ENCODE measurements at regions not wholly inside any gene's neighbourhood (a gene's known extent, or its start where the extent isn't known, plus 50 kb on each side); places are given as distances from the start of the nearest gene placed in this dataset.

DNA sequence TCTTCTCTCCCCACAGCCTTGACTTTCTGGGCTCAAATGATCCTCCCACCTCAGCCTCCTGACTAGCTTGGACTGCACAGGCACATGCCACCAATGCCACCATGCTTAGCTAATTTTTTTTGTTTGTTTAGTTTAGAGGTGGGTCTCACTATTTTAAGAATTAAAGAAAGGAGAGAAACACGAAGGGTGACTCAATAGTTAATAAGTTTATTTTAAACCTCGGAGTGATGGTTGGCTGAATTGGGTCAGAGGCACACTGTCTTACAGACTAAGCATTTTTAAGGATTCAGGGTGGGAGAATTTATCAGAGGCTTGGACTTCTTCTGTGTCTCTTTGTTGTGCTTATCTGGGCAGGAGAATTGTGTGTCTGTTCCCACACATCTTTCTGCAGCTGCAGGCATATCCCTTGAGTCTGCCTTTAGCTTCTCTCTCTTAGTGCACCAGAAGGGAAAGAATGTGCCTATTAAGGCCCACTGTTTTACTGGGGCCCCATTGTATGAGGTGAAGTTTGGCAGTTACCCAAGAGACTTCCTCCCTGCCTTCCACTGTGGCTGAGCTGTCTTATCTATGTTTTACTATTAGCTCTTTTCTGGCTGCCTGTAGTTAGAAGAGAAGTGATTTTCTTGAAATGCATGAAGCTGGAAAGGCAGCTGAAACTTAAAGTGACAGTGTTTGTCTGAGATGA lies 2172.0 kb downstream of the TP53TG3F start:
- H3K4me3 ChIP-seq (ENCODE audit: low read depth, low read length) = no peak overlapping the region
- DNase-seq (ENCODE audit: low read depth) = peak; percentile 89
- TF ChIP-seq, protein P1, sequence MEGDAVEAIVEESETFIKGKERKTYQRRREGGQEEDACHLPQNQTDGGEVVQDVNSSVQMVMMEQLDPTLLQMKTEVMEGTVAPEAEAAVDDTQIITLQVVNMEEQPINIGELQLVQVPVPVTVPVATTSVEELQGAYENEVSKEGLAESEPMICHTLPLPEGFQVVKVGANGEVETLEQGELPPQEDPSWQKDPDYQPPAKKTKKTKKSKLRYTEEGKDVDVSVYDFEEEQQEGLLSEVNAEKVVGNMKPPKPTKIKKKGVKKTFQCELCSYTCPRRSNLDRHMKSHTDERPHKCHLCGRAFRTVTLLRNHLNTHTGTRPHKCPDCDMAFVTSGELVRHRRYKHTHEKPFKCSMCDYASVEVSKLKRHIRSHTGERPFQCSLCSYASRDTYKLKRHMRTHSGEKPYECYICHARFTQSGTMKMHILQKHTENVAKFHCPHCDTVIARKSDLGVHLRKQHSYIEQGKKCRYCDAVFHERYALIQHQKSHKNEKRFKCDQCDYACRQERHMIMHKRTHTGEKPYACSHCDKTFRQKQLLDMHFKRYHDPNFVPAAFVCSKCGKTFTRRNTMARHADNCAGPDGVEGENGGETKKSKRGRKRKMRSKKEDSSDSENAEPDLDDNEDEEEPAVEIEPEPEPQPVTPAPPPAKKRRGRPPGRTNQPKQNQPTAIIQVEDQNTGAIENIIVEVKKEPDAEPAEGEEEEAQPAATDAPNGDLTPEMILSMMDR (conservative IDR thresholded peaks at IDR 0.05; ENCODE audit: low read depth, low read length) = no peak

GRCh38 chr16:35636480-35637230 lies 2177.2 kb downstream of the TP53TG3F start:
- TF ChIP-seq, protein P1 (conservative IDR thresholded peaks at IDR 0.05; ENCODE audit: low read depth, low read length) = no peak
- H3K4me3 ChIP-seq (ENCODE audit: low read depth, low read length) = no peak overlapping the region
- DNase-seq (ENCODE audit: low read depth) = no peak

GRCh38 chr16:35637683-35638082 lies 2178.3 kb downstream of the TP53TG3F start:
- no peak for DNase-seq (ENCODE audit: low read depth)
- H3K4me3 ChIP-seq (ENCODE audit: low read depth, low read length) = no peak overlapping the region
- TF ChIP-seq, protein P1 (conservative IDR thresholded peaks at IDR 0.05; ENCODE audit: low read depth, low read length) = no peak

DNA sequence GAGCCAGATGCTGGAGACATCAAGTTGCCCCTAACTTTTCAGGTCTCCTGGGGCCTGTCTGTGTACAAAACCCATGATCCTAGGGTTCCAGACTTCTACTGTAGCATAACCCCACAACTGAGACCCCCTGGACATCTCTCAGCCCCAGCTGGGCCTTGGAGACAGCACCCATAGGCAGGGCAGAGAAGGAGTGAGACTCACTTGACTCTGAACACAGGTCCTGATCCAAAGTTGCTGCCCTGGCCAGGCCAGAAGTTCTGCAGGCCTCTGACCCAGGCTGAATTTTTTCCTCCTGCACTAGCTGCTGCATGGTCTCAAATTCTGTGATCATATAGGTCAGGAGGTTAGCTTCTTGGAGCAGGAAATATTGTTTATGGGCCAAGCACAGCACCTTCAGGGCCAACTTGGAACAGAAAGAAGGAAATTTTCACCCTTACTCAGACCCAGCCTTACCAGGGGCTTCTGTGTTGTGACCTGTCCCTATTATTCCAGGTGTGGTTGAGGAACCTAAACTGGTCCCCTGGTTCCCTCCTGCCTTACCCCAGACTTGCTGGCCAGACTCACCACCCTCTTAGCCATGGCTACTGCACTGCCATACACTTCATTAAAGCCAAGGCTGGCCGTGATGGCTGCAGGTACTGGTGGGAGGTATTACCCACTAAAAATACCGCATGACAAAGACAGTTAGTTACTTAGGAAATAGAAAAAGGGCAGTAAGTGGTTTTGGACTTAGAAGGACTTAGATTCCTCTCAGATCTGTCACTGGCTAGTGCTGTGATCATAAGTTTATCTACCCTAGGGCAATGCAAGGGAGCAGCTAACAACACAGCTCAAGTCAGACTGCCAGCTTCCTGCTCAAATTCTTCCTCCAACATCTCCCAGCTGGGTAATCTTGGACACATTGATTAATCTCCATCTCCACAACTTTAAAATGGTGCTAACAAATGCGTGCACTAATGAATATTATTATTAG lies 2180.1 kb downstream of the TP53TG3F start:
- no peak overlapping the region for H3K4me3 ChIP-seq (ENCODE audit: low read depth, low read length)
- no peak for DNase-seq (ENCODE audit: low read depth)
- TF ChIP-seq, protein P1 (conservative IDR thresholded peaks at IDR 0.05; ENCODE audit: low read depth, low read length) = no peak

DNA sequence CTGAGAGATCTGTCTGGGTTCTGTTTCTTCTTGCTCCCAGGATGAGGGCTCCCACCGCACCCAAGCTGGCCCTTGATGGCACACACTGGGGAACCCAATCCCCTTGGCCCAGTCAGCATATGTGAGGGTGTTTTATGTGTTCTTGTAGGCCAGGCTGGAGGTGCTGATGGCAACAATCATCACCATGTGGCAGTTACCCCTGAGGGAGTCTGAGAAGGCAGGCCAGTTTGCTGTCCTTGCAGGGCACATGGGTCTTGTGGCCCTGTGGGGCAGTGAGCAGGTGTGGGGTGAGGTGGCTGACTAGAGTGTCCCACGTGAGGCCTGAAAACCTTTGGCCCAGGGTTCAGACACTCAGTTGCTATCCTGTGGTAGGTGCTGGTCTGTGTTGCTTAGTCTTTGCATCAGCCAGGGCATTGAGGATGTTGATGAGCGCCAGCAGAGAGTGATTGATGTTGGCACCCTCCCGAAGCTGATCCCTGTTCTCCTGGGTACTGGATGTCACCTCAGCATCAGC lies 2183.0 kb downstream of the TP53TG3F start:
- no peak overlapping the region for H3K4me3 ChIP-seq (ENCODE audit: low read depth, low read length)
- DNase-seq (ENCODE audit: low read depth) = no peak
- TF ChIP-seq, protein P1 (conservative IDR thresholded peaks at IDR 0.05; ENCODE audit: low read depth, low read length) = no peak

- DNase-seq (ENCODE audit: low read depth) = no peak
- TF ChIP-seq, protein P1 (conservative IDR thresholded peaks at IDR 0.05; ENCODE audit: low read depth, low read length) = no peak
Measured at GRCh38 chr16:35651841-35652240, 2192.4 kb downstream of the TP53TG3F start.

More at GRCh38 chr16:35651841-35652240, 2192.4 kb downstream of the TP53TG3F start:
- H3K4me3 ChIP-seq (ENCODE audit: low read depth, low read length) = no peak overlapping the region
